ENCODE measurements at regions not wholly inside any gene's neighbourhood (a gene's known extent, or its start where the extent isn't known, plus 50 kb on each side); places are given as distances from the start of the nearest gene placed in this dataset.

DNA sequence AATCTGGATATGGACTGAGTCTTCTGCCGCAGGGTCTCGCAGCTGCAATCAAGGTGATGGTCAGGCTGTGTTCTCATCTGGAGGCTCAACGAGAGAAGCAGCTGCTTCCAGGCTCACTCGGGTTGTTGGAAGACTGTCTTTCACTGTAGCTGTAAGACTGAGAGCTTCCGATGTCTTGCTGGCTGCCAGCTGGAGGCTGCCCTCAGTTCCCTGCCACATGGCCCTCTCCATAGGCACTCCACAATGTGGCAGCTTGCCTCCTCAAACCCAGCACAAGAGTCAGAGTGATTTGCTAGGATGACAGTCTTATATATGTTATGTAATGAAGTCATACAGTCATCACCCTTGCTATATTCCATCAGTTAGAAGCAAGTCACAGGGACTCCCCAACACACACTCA, 290.5 kb upstream of the CDYL start:
- TF ChIP-seq, protein P1, sequence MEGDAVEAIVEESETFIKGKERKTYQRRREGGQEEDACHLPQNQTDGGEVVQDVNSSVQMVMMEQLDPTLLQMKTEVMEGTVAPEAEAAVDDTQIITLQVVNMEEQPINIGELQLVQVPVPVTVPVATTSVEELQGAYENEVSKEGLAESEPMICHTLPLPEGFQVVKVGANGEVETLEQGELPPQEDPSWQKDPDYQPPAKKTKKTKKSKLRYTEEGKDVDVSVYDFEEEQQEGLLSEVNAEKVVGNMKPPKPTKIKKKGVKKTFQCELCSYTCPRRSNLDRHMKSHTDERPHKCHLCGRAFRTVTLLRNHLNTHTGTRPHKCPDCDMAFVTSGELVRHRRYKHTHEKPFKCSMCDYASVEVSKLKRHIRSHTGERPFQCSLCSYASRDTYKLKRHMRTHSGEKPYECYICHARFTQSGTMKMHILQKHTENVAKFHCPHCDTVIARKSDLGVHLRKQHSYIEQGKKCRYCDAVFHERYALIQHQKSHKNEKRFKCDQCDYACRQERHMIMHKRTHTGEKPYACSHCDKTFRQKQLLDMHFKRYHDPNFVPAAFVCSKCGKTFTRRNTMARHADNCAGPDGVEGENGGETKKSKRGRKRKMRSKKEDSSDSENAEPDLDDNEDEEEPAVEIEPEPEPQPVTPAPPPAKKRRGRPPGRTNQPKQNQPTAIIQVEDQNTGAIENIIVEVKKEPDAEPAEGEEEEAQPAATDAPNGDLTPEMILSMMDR (IDR thresholded peaks at IDR 0.05) = no peak
- TF ChIP-seq POLR2A (IDR thresholded peaks at IDR 0.05) = no peak
